Sigmoid colon (tissue), 3 donors: ENCODE measurements at regions not wholly inside any gene's neighbourhood (a gene's known extent, or its start where the extent isn't known, plus 50 kb on each side); places are given as distances from the start of the nearest gene placed in this dataset.

Experiments
- POLR2A ChIP-seq, 2 donors: fragments of 450-650 bp; IDR thresholded peaks; one replicate each; pipeline ENCODE4 v1.6.1; 2016; ENCODE audit warnings: antibody characterized with exemption in 2 of 2, mild to moderate bottlenecking in 2 of 2, moderate library complexity in 2 of 2
- TF ChIP-seq, protein P1 (sequence below), 4 experiments: fragments of 450-650 bp in 3 of 4; fragments of 200-600 bp in 1 of 4; IDR thresholded peaks; one replicate each; pipeline ENCODE4 v1.5.1; 2016 to 2019; ENCODE audit warnings: antibody characterized with exemption in 4 of 4, mild to moderate bottlenecking in 3 of 4, moderate library complexity in 2 of 4

- TF ChIP-seq, protein P1, sequence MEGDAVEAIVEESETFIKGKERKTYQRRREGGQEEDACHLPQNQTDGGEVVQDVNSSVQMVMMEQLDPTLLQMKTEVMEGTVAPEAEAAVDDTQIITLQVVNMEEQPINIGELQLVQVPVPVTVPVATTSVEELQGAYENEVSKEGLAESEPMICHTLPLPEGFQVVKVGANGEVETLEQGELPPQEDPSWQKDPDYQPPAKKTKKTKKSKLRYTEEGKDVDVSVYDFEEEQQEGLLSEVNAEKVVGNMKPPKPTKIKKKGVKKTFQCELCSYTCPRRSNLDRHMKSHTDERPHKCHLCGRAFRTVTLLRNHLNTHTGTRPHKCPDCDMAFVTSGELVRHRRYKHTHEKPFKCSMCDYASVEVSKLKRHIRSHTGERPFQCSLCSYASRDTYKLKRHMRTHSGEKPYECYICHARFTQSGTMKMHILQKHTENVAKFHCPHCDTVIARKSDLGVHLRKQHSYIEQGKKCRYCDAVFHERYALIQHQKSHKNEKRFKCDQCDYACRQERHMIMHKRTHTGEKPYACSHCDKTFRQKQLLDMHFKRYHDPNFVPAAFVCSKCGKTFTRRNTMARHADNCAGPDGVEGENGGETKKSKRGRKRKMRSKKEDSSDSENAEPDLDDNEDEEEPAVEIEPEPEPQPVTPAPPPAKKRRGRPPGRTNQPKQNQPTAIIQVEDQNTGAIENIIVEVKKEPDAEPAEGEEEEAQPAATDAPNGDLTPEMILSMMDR (IDR thresholded peaks at IDR 0.05), result no peak
- no peak for TF ChIP-seq POLR2A (IDR thresholded peaks at IDR 0.05)
Observed at GRCh38 chr2:221051162-221051561, 520.9 kb downstream of the EPHA4 start.
